Activated T-helper 1 cell treated with Interleukin-2 at 50 U/mL for 16 hours (primary cell): ENCODE measurements at regions not wholly inside any gene's neighbourhood (a gene's known extent, or its start where the extent isn't known, plus 50 kb on each side); places are given as distances from the start of the nearest gene placed in this dataset.

ENCODE experiments used
- DNase-seq: peaks from one replicate; pipeline ENCODE4 v3.0.0-alpha.2; 2020; ENCODE audit warnings: low read depth

DNA sequence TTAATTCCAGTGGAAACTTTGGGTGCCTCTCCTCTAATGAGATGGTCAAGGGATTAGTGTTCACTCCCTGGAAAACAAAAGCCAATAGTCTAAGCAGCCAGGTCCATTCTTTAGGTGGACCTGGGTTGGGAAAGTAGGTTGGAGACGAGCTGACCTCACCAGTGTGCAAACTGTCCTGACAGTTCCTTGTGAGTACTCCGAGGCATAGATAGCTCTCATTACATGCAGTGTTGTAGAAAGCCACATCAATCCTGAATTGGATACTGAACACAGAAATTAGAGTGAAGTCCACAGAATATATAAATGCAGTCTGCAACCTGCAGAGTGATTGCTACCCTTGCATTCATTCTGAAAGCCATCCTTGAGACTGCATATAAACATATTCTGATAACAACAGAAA is 675.1 kb upstream of the CXADR start:
- DNase-seq = no peak

DNA sequence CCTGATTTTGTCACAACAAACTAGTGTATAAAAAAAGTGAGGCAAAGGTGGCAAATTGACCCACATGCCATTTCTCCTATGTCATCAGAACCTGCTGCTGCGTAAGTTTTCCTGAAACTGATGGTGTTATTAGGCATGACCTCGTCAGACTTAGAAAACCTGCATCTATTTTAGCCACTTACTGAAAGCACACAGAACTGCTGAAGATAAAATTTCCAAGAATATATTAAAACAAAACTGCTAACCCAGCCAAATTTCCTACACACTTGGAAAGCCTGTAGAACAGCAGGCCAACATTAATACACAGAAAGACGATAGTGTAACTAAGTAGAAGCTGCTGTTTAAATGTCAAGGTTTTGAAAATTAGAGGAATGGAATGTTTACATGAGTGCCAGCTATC is 674.5 kb upstream of the CXADR start:
- no peak for DNase-seq

DNA sequence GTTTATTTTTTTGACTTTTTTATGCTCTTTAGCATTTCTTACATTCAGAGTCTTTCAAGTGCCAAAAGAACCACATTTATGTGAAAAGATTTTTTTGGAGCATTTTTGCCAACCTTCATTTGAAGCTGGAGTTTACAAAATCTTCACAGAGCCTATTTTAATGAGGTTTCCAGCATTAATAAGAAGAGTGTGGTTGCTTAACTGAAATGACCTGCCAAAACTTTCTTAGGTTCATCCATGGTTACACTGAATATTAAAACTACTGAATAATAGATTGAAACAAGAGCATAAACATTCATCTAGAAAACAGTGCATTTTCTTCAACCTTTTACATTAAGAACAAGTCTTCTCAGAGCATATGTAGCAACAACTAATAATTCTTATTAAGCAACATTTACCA is 672.3 kb upstream of the CXADR start:
- DNase-seq = no peak

DNA sequence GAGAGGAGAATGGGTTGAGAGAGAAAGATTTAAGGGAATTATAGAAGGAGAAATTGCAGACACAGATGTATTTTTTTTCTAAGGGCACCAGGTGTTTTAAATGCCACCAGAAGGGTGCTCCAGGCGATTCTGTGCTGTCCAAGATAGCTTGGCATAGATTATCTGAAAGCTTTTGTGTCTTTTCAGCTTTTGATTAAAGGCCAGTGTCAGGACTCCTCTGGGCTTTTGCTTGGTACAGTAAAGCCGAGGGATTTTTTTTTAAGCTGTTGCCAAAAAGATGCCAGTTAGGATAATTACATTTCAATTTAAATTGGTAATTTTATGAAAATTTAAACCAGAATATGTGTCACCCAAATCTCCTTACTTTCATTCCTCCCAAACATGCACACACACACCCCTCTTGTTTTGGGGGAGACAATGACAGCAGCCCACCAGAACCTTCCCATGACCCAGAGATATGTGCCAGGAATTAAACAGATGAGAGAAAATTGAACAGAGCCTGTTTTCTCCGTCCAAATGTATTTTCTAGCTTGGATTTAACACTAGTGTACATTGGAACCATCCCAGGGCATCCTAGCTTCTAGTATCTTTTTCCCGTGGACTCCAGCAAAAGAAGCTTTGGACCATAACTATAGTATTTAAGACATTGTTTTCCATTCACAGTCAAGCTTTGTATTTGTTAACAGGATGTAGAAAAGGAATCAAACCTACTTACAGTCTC is 670.7 kb upstream of the CXADR start:
- DNase-seq = no peak

DNA sequence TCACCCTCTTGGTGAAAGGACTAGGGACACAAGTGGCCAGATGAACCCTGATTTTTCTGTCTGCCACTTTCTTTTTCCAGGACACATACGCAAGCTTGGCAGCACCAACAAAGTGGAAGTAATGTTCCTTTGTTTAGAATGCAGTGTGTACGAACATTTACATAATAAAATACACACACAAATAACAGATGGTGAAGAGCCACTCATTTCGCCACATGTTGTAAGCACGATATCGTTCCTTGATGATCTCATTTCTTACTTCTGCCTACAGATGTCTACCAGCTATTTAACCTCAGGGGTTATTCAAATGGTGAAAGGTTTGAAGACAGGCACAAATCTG is 670.2 kb upstream of the CXADR start:
- no peak for DNase-seq

DNA sequence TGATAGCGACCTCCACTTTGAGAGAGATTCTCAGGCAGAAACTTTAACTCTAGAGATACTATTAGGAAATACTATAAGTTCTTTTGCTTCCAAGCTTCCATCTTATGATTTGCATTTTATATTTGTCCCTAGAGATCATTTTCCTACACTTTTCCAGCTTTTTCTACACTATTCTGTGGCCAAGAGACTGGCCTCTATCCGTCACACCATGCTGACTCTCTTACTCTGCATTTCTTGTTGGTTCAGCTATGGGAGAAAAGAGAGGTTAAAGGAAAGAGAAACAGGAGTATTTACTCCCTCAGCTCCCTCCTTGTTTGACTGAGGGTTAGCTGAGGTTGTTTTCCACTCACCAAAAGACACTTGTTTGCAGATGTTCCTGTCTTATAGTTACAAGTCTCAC is 665.6 kb upstream of the CXADR start:
- no peak for DNase-seq

DNA sequence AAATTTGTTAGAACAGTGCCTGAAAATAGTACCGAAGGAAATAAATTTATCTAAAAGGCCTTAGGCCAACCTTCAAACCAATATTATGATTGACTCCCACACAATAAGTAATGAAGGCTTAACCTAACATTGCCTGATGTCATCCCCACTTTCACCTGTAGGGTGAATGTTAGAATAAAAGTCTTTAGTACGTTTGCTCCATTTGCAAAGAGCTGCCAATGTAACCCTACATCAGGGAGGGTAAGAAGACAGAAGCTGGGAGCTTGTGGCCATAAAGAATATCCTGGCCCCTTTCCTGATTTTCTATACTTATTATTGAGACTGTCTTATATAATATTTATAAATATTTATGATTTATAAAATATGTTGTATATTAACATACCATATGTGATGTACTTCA is 661.8 kb upstream of the CXADR start:
- DNase-seq = no peak

DNA sequence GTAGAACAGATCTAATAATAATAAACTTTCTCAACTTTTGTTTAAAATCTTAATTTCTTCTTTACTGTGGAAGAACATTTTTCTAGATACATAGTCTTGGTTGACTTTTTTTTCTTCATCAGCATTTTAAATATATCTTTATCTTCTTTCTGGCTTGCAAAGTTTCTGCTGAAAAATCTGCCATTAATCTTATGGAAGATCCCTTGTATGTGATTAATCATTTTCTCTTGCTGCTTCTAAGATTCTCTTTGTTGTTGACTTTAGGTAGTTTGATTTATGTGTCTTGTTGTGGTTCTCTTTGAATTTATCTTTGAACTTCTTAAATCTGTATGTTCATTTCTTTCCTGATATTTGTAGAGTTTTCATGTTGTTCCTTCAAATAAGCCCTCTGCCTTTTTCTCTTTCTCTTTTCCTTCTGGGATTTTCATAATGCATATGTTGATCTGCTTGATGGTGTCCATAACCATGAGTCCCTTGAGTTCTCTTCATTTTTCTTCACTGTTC is 657.6 kb upstream of the CXADR start:
- no peak for DNase-seq

DNA sequence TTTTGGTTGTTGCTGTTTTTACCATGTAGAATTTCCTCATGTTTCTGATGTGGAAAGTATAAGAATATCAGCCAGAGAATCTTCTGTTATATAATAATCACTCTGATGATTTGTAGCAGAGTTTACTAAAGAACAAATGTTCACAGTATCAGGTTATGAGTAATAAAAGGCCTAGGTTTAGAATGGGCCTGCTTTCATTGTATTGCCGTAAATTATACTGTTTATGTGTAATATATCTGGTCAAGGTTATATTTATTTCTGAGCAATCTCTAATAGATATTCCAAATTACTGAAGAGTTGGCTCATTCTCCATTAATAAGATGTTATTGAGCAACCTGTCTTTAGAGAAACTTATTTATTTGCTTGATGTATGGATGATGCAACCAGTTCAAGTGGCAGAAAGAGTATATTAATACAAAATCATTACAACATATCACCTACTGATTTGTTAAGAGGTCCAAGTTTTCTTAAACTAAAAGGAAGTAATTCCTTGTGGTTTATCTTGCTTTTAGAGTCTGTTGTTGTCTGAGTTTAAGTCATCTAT is 649.4 kb upstream of the CXADR start:
- DNase-seq = no peak

DNA sequence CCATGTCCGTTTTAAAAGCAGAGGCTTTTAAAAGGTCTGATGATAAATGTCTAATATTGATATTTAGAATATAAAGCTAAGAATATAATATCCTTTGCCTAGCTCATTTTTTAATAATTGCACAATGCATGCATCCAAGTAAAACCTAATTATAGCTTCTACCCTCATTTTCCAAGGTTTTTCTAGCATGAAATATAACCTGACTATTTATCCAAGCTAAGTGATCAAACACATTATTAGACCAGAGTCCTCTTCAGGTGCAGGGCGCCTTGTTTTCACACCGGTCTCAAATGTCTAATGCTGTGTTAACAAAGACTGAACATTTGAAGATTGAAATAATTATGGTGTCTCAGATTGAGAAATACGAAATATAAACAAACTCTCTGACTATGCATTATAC is 648.9 kb upstream of the CXADR start:
- DNase-seq = no peak

DNA sequence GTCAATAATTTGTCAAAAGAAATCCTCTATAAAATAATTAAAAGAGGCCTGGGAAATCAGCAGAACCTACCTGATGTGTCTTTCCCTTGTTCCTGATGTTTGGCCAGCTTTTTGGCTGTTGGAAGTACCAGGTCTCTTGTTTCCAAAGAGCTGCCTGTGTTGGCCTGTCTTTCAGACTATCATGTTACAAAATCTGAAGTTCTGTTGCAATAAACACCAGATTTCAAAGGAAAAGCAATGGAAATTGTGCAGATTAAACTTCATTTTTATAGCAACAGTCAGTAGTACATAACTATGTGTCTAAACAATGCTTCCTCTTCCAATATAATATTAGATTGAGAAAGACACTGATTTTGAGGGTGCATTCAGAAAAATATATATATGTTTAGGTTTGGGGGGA is 647.2 kb upstream of the CXADR start:
- DNase-seq = no peak

DNA sequence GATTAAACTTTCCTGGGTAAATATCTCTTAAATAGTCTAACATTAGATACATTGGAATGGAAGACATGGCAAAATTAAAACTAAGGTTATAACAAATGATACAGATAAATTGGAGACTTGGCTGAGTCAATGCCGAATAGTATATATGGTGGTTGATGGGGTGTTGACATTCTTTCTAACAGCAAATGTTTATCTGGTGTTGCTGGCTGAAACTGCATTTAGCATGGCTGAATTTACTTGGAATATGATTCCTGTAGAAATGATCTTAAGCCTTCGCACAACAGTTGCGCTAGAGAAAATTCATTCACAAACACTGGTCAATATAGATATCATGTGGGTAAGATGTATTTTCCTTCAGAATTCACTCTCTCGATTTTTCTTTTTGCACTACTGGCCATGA is 646.0 kb upstream of the CXADR start:
- DNase-seq = no peak

DNA sequence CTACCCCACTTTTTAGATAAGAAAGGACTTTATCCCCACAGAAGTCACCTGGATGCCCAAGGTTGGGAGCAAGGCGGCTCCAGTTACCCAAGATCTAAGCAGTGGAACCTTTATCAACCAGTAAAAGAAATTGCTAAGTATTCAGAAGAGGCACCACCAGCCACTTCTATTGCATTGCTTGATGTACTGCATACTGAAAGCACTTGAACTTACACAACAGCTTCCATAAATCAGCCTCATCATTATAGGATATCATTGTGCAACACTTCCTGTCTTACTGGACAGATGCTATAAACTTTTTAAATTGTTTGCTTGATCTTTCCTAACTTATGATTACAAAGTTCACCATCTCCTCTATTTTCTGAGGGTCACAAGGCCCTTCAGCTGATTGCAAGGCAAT is 642.7 kb upstream of the CXADR start:
- no peak for DNase-seq

DNA sequence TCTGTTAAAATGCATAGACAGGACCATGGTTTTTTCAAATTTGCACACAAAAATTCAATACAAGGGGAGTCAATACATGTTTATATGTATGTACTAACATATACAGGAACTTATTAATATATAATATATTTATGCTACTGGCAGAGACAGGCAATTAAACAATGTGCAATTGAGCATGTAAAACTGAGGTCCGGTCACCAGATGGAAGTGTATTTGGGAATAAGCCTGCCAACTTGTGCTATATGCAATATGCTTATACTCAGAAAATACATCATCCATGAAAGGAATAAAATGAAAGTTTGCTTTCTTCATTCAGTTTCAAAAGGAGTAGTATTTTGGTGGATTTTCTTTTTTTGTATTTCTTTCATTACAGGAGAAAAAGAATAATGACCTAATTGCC is 640.2 kb upstream of the CXADR start:
- DNase-seq = no peak

DNA sequence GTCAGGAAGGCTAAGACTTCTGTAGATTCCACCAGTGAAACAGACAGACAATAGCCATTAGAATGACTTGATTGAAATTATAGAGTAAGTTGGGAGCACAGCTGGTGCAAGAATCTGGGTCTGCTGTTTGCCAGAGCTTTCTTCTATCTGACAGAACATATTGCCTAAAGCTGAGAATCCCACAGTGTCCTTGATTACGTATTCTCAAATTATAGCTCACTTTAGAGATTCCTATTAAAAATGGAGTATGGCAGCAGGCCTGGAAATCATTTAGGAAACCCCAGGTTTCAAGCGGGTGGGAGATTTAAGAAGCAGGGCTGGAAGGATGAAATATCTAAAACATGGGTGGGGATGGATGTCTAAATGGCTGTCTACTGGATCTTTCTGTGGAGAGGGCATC is 639.7 kb upstream of the CXADR start:
- no peak for DNase-seq

DNA sequence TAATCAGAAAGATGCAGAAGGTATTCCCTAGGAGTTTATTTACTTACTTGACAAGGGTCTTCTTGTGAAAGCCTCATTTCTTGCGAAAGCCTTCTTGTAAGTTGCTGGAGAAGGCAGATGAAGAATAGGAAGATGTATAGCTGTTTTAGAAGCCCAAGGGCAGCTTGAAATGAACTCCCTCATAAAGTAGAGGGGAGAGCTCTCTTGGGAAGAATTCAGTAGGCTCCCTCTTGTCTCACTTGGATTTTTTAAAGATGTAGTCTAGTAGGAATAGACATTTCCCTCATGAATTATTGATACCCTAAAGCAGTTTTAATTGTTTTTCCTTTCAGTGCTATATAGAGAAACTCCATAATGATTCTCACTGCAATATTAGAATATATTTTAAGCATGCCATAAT is 639.2 kb upstream of the CXADR start:
- no peak for DNase-seq

DNA sequence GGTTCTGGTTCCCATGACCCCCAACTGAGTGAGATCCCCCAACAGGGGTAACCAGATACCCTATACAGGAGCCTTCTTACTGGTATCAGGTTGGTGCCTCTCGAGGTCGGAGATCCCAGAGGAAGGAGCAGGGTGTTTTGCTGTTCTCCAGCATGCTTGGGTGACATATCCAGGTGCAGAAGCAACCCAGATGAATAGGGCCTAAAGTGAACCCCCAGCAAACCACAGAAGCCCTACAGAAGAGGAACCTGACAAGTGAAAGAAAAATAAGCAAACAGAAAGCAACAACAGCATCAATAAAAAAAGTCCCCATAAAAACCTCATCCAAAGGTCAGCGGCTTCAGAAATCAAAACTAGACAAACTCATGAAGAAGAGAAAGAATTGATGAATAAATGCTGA is 633.4 kb upstream of the CXADR start:
- DNase-seq = no peak

DNA sequence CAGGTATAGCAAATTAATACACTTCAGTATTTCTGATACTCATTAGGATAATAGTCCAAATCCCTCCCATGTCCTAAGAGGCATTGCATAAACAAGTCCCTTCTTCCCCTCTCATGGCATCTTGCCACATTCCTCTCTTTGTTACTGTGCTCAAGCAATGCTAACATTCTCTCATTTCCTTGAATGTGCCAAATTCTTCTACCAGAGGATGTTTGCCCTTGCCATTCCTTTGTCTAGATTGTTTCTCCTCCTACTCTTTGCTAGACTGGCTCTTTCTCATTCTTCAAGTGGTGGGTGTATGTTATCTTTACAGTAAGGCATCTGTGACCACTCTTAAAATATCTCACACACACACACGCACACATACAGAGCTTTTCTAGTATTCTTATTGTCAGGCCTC is 621.0 kb upstream of the CXADR start:
- no peak for DNase-seq

DNA sequence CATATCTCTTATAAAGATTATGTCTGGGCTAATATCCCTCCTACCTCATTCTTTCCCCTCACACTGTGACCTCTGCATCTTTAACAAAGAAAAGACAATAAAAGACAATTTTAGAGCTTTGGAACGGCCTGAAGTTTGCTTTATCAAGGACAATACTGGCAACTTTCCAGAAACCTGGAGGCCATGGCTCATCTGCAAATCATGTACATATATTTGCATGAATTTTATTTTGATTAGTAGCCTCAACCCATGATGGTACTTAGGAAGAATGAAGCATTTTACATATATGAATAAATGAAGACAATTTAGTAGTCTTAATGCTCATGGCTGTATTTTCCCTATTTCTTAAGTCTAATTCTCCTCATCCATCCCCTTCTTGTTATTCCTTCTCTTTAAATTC is 612.2 kb upstream of the CXADR start:
- DNase-seq = no peak

DNA sequence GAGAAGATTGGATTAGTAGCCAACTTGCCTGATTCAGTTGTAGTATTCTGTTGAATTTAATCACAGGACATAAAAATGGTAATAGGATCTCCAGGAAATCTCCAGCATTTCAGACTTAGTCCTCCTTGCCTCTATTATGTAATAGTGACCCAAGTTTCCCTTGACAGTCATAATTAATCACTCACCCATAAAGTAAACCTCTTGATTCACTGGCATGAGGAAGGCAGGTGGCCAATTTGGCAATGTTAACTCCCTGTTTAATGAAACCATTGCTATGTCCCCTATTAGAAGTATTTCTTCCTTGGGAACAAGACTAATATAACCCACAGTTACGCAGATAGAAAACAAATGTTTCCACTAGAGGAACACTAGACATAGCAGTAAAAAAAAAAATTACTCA is 604.8 kb upstream of the CXADR start:
- DNase-seq = no peak

DNA sequence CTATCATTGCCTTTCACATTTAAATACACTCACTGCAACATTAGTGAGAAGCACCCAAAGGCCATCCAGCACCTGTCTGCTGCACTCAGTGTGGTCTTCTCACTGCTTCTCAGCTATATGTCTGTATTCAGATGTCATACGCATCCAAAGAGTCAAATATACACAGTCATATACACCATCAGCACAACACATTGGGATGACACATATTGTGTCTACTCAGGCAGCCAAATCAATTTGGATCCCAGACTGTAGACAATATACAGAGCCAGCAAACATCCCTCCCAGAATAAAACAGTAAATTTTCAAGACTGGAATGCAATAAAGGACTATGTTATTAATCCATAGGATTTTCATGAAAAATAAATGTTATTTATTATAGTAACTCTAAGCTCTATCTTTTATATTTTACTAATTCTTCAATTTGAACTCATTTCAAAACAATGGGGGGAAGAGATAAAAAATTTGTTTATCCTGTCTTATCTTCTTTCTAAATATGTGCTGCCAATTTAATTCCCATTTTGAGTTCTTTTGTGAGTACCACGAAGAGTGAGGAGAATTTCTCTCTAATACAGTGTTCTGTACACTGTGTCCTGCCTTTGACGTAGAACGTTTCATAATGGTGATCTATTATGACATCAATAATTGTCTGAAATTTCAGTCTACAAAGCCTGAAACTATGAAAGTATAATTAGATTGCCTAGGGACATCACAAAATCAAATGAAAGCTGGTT is 602.2 kb upstream of the CXADR start:
- no peak for DNase-seq

DNA sequence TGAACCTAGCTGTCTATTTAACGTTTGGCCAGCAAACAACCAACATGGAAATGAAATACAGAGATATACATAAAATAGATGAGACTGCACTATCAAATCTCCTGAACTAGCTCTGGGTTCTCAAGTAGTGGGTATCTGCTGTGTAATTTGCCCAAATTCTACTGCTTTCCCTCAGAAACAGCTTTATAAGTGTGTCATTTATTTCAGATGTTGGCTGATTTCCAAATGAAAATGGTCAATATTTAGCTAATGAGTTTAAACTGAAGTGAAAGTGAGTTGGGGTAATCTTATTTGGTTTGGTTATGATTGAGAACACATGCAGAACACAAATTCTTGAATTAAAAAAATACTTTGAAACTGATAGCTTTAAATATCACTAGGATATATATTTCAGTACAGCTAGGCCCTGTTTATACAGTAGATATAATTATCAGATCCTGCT is 601.7 kb upstream of the CXADR start:
- no peak for DNase-seq

DNA sequence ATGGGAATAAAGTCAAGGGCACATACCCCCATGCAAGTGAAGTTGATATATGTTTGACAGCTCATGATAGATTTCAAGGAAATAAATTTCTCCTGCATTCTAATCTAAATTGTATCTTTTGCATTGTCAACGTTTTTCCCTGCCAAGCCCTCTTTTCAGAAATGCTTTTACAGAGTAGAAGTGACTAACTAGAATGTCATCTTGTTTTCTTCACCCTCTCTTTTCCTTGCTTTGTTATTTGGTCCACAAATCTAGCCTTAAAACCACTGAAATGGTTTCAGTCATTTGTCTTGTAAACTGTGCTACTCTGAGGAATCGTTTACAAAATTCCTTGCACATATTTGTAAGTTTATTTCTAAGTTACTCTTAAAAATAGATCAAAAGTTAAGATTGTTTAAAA is 600.8 kb upstream of the CXADR start:
- no peak for DNase-seq

DNA sequence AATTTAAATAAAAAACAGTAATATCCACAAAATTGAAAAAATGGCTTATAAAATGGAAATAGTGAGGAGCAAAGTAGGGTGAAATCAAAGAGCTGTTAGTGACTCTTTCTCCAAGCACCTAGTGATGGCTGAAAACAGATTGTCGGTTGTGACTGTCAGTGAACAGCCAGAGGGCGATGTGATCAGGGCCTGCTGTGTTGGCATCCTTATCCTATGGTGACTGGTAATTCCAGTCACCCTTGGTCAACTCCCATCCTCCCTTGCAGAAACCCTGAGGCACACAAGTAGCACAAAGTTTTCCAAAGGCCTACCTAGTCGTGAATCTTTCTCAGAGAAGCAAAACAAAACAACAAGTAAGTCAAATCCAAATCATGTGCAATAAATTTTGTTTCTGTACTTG is 599.8 kb upstream of the CXADR start:
- DNase-seq = no peak
